ENCODE measurements at regions not wholly inside any gene's neighbourhood (a gene's known extent, or its start where the extent isn't known, plus 50 kb on each side); places are given as distances from the start of the nearest gene placed in this dataset.

GRCh38 chr4:180539284-180539683, 1703.9 kb upstream of the TENM3 start:
- no peak for TF ChIP-seq POLR2A (IDR thresholded peaks at IDR 0.05; ENCODE audit: low read depth, low read length)
- no peak for TF ChIP-seq TAF1 (IDR thresholded peaks at IDR 0.05; ENCODE audit: borderline replicate concordance, low read depth, low read length)
